NT2/D1 (cell line): ENCODE measurements at regions not wholly inside any gene's neighbourhood (a gene's known extent, or its start where the extent isn't known, plus 50 kb on each side); places are given as distances from the start of the nearest gene placed in this dataset.

ENCODE experiments used
- YY1 ChIP-seq: IDR thresholded peaks from 2 replicates; pipeline ENCODE4 v1.6.1; 2011; ENCODE audit not compliant: insufficient read length, insufficient read depth
- ZNF274 ChIP-seq: IDR thresholded peaks from 2 replicates; pipeline ENCODE4 v1.6.1; 2011; ENCODE audit warnings: mild to moderate bottlenecking, low read depth, low read length

DNA sequence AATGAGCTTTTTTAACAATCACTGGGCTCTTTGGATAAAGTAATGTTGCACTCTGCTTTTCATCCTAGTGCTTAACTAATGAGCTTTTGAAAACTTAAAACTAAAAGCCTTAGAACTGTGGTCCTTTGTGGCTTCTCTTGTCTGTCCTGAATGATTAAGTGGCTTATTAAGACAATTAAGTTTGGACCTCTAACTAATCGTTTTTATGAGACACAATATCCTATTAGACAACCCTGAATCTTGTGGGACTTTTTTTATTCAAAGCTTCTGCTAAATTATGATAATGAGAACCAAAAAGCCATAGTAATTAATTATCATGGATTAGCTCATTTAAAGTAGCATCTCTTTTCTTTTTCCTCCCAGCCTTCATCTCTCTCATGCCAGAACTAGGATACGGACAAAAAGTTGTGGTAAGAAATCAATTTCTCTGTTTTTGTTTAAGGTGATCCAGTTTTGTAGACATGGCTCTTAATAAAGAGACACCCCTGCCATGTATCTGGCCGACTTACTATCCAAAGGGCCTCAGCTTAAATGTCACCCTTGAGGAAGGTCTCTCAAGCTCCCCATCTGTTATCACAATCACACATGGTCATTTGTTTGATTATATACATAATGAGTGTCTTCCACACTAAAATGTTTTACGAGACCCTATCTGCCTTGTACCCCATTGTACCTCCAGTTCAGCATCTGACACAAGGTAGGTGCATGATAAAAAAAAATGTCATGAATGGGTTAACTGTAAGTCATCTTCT is 384.4 kb upstream of the IRAK1BP1 start:
- TF ChIP-seq YY1 (no peak), ZNF274 (no peak)
